ENCODE measurements at regions not wholly inside any gene's neighbourhood (a gene's known extent, or its start where the extent isn't known, plus 50 kb on each side); places are given as distances from the start of the nearest gene placed in this dataset.

GRCh38 chr1:29380532-29380931, 144.2 kb downstream of the PTPRU start:
- DNase-seq = no peak

- DNase-seq = no peak
These were observed 143.2 kb downstream of the PTPRU start for GRCh38 chr1:29379443-29380073.

Measured in CD4-positive, alpha-beta T cell treated with Interleukin-1 beta for 1 hour (primary cell).